ENCODE measurements at regions not wholly inside any gene's neighbourhood (a gene's known extent, or its start where the extent isn't known, plus 50 kb on each side); places are given as distances from the start of the nearest gene placed in this dataset.
"Not testable (repeated sequence)": the region's sequence is repeated elsewhere in the genome, so short reads cannot be mapped to it uniquely, and the experiment has no call there.

- TF ChIP-seq TARDBP (IDR thresholded peaks at IDR 0.05; ENCODE audit: borderline replicate concordance); SMC3 (IDR thresholded peaks at IDR 0.05; ENCODE audit: borderline replicate concordance, low read length); ZNF274 (IDR thresholded peaks at IDR 0.05; ENCODE audit: insufficient read depth, insufficient read length); EGR1 (IDR thresholded peaks at IDR 0.05; ENCODE audit: borderline replicate concordance in 1 of 2, low read depth in 2 of 2, low read length in 2 of 2): not testable (repeated sequence)
Measured at GRCh38 chr3:125790312-125790711, 178.7 kb upstream of the ROPN1B start.

All from GM12878 (cell line).